ENCODE measurements at regions not wholly inside any gene's neighbourhood (a gene's known extent, or its start where the extent isn't known, plus 50 kb on each side); places are given as distances from the start of the nearest gene placed in this dataset.
A peak's percentile ranks its signal among the peaks of the same experiment; 100 is the strongest.
"Not testable (repeated sequence)": the region's sequence is repeated elsewhere in the genome, so short reads cannot be mapped to it uniquely, and the experiment has no call there.

DNA sequence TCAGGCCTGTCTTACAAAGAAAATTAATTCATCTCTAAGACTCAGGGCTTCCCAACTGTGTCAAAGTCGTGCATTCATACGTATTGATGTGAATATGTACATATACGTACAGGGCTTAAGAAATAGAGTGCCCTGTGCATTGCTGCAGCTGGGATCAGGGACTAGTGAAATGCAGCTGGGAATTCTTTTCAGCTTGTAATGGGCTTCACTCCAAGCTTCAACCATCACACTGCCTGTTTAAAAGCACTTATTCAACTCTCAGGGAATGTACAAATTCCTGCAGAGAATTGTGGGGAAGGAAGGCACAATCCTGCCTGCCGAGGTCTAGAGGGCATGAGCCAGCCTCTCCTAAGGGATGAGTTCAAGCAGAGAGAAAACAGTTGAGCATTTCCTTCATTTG is 59.6 kb upstream of the MAN2A1 start:
- Mint-ChIP-seq H3K36me3 (peaks cover 0 to 8% of the 10 kb centered on the region in 2 donors), H3K4me1 (no peaks in the 10 kb centered on the region), H3K27me3 (peaks cover 23 to 39% (median 35%) of the 10 kb centered on the region in 3 donors), H3K4me3 (no peak overlapping the region), H3K9me3 (peaks cover 0 to 4% (median 0%) of the 10 kb centered on the region in 7 donors), H3K27ac (no peak overlapping the region)
- DNase-seq (no peak), ATAC-seq (ENCODE audit: low read depth in 2 of 2) (no peak)

DNA sequence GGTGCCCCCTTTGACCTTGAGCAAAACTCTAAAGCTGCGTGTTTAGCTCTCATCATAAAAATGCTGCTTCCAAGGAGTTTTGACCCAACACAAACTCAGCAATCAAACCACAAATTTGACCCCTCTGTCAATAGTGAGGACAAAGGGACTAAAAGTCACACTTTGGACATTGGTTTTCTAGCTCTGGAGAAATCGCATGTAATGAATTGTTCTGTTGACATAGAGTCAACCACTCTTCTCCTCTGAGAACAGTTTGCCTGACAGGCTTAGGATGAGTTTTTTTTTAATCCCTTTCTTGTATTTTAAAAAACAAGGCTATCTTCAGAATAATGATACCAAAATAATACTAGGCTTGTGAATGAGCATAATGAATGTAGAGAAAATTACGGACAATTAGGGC is 61.1 kb upstream of the MAN2A1 start:
- Mint-ChIP-seq H3K27ac (no peak overlapping the region), H3K4me3 (no peak overlapping the region), H3K27me3 (peaks cover 19 to 33% (median 24%) of the 10 kb centered on the region in 3 donors), H3K4me1 (no peaks in the 10 kb centered on the region), H3K36me3 (peaks cover 0 to 1% of the 10 kb centered on the region in 2 donors), H3K9me3 (peaks cover 0 to 7% (median 0%) of the 10 kb centered on the region in 7 donors)
- ATAC-seq (ENCODE audit: low read depth in 2 of 2) (no peak), DNase-seq (no peak)

DNA sequence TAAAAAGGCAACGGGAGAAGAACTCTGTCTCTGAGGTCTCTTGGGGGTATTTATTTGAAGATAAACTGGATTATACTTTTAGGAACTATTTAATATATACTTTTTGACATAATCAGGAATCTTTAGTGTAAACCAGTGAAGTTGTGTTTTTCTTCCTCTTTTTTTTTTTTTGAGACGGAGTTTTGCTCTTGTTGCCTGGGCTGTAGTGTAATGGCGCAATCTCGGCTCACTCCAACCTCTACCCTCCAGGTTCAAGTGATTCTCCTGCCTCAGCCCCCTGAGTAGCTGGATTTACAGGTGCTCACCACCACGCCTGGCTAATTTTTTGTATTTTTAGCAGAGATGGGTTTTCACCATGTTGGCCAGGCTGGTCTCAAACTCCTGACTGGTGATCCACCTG is 68.5 kb upstream of the MAN2A1 start:
- not testable (repeated sequence) for H3K9me3 Mint-ChIP-seq; H3K4me1 Mint-ChIP-seq; H3K27me3 Mint-ChIP-seq; H3K27ac Mint-ChIP-seq; H3K36me3 Mint-ChIP-seq; ATAC-seq (ENCODE audit: low read depth in 2 of 2); H3K4me3 Mint-ChIP-seq; DNase-seq

DNA sequence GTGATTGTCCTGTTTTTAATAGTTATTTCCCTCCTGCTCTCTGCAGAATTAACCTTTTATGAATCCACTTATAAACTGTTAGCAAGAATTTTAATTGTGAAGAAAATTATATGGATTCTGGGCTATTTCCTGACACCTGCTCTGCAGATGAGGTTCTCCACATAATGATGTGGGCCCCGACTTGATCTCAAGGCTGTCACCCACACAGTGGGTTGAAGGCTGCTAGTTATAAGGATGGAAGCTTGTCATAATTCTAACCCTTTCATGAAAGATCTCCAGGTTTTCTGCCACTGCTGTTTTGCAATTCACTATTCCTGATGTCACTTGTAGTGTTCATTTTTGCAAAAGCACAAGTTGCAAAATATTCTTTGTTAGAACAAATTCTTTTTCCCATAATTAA is 69.1 kb upstream of the MAN2A1 start:
- H3K27ac Mint-ChIP-seq, result no peak overlapping the region
- peaks cover 0 to 3% (median 0%) of the 10 kb centered on the region in 3 donors for H3K27me3 Mint-ChIP-seq
- no peak overlapping the region for H3K4me3 Mint-ChIP-seq
- peaks cover 0 to 5% (median 0%) of the 10 kb centered on the region in 7 donors for H3K9me3 Mint-ChIP-seq
- no peaks in the 10 kb centered on the region for H3K36me3 Mint-ChIP-seq
- ATAC-seq (ENCODE audit: low read depth in 2 of 2), result no peak
- DNase-seq, result no peak
- H3K4me1 Mint-ChIP-seq, result no peaks in the 10 kb centered on the region

DNA sequence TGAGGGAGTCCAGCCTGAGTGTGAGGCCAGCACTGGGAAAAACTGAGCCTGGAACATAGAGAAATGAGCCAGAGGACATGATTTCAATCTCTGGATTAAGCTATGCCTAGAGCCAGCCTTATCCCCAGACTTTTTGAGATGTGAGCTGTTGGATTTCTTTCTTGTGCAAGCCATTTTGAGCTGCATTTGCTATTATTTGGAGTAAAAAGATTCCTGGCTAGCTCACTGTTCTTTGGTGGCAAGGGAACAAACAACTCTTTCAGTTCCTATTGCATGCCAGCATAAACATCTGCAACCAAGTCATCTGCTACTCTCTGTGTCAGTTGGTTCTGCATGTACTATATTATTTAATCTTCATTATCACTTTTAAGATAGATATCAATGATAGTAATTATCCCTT is 70.1 kb upstream of the MAN2A1 start:
- H3K4me1 Mint-ChIP-seq, result no peaks in the 10 kb centered on the region

DNA sequence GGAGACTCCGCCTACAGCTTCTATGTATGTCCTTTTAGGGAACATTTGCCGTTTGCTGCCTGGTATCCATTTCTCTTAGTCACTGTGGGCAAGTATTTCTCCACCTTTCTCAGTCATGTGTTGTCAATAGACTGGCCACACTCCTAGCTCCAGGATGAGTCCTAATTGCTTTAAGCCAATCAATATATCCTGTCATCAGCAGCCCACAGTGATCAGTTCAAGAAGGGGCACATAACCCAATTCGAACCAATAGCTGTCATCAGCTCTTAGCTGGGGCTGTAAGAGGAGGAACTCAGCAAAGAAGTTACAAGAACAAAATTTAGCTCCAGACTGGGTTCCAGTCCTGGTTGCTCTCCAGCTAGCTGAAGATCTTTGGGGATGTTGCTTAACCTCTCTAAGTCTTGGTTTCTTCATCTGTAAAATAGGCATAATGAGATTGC is 70.7 kb upstream of the MAN2A1 start:
- H3K9me3 Mint-ChIP-seq, result peaks cover 0 to 3% (median 0%) of the 10 kb centered on the region in 7 donors
- H3K36me3 Mint-ChIP-seq, result no peaks in the 10 kb centered on the region
- ATAC-seq (ENCODE audit: low read depth in 2 of 2), result no peak
- H3K27ac Mint-ChIP-seq, result no peak overlapping the region
- no peak overlapping the region for H3K4me3 Mint-ChIP-seq
- no peaks in the 10 kb centered on the region for H3K27me3 Mint-ChIP-seq
- DNase-seq, result no peak
- no peaks in the 10 kb centered on the region for H3K4me1 Mint-ChIP-seq

More for the DNA sequence above, 70.1 kb upstream of the MAN2A1 start:
- ATAC-seq (ENCODE audit: low read depth in 2 of 2) (no peak), DNase-seq (no peak)
- Mint-ChIP-seq H3K4me3 (no peak overlapping the region), H3K36me3 (no peaks in the 10 kb centered on the region), H3K27ac (no peak overlapping the region), H3K27me3 (no peaks in the 10 kb centered on the region), H3K9me3 (peaks cover 0 to 4% (median 0%) of the 10 kb centered on the region in 7 donors)

DNA sequence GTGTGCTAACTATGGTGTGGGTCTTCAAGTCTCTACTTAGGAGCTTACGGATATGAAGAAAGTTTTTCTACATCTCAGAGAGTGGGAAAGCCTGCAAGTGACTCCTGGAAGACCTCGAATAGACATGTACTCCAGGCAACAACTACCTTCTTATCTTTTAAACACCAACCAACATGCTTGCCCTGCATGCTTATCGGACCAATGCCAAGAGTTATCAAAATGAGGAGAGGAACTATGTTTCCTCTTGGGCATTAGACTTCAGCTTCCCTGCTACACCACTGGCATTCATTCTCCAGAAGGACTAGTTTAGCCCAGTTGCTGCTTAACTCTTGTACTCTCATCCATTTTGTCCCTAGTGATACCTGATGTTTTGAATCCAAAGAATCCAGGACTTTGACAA is 74.7 kb upstream of the MAN2A1 start:
- DNase-seq (no peak), ATAC-seq (ENCODE audit: low read depth in 2 of 2) (no peak)
- no peaks in the 10 kb centered on the region for H3K9me3 Mint-ChIP-seq
- no peak overlapping the region for H3K4me3 Mint-ChIP-seq
- no peak overlapping the region for H3K27ac Mint-ChIP-seq
- no peaks in the 10 kb centered on the region for H3K4me1 Mint-ChIP-seq
- H3K36me3 Mint-ChIP-seq, result no peaks in the 10 kb centered on the region
- no peaks in the 10 kb centered on the region for H3K27me3 Mint-ChIP-seq

DNA sequence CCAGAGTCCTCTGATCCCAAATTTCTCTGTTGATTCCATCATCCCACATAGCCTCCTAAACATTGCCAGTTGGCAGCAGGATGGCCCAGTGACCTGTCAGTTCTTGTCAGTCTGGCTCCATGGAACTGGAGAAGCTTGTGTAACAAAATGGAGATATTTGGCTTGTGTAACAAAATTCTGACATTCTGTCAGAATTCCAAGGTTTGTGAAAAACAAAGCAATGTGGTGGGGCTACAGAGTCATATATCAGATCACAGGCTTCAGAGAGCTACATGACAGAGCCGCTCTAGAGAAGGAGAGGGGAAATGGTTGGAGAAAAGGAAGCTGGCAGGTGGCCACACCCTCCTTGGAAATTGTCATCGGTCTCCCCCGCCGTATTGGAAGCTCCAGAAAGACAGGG is 75.4 kb upstream of the MAN2A1 start:
- no peak for ATAC-seq (ENCODE audit: low read depth in 2 of 2)
- H3K36me3 Mint-ChIP-seq, result no peaks in the 10 kb centered on the region
- DNase-seq, result no peak

DNA sequence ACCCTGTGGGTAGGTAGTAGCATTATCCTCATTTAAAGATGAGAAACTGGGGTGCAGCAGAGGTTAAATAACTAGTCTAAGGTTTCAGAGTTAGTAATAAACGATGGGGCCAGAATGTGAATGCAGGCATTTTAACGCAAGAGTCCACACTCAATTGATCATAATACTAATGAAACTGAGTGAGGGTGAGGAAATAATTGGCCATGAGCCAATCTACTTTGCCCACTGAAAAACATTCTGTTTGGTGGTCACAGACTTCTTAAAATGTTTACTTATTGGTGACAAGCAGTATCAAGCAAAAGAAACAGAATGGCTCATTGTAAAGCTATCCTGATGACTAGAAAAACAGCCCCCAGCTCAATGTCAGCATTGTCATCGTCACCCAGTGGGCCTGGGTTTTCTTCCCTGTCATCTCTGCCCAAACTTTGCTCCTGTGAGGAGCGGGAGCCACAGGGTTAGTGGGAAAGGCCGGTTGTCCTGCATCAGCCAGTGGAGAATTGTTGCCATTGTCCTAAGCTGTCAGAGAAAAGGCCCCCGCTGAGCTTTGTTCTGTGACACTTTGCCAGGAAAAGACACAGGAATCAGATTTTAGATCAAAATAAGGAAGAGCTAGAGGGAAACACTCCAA is 77.3 kb upstream of the MAN2A1 start:
- Mint-ChIP-seq H3K36me3 (no peaks in the 10 kb centered on the region), H3K4me1 (no peaks in the 10 kb centered on the region), H3K27ac (no peak overlapping the region), H3K27me3 (no peaks in the 10 kb centered on the region), H3K4me3 (no peak overlapping the region), H3K9me3 (peaks cover 0 to 2% (median 0%) of the 10 kb centered on the region in 7 donors)
- ATAC-seq (ENCODE audit: low read depth in 2 of 2) (no peak), DNase-seq (no peak)

More for the DNA sequence above, 75.4 kb upstream of the MAN2A1 start:
- Mint-ChIP-seq H3K4me1 (no peaks in the 10 kb centered on the region), H3K4me3 (no peak overlapping the region), H3K27ac (no peak overlapping the region), H3K9me3 (no peaks in the 10 kb centered on the region), H3K27me3 (no peaks in the 10 kb centered on the region)

DNA sequence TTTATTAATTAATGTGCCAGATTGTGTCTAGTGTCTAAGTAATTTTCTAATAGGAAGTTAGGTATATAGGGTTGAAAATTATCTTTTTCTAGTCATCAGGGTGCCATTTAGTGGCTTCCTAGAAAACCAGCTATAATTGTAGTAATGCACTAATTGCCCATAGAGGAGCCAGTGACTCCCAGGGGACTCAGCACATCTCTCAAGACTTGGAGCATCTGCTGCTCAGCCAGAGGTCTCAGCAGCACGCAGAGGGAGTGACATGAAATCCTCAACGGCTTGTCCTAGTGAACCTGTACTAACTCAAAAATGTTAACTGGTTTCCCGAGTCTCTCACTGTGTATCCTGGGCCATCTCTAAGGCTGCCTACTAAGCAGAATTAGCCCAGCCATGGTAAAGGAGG is 78.2 kb upstream of the MAN2A1 start:
- peaks cover 0 to 2% (median 0%) of the 10 kb centered on the region in 7 donors for H3K9me3 Mint-ChIP-seq
- no peaks in the 10 kb centered on the region for H3K4me1 Mint-ChIP-seq
- no peak overlapping the region for H3K4me3 Mint-ChIP-seq
- no peak overlapping the region for H3K27ac Mint-ChIP-seq
- no peaks in the 10 kb centered on the region for H3K27me3 Mint-ChIP-seq
- ATAC-seq (ENCODE audit: low read depth in 2 of 2) (no peak), DNase-seq (no peak)
- H3K36me3 Mint-ChIP-seq, result no peaks in the 10 kb centered on the region

DNA sequence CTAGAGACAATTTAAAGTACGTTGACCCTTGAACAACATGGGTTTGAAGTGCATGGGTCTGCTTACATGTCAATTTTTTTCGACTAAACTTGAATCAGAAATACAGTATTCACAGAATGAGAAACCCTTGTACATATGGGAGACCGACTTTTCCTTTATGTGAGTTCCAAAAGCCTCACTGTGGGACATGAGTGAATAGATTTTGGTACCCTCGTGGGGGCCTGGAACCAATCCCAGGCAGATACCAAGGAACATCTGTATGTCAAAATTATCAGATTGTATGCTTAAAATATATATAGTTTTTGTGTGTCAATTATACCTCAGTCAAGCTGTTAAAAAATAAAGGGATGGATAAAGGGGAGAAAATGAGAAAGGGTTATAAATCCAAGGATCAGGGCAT is 78.7 kb upstream of the MAN2A1 start:
- DNase-seq (no peak), ATAC-seq (ENCODE audit: low read depth in 2 of 2) (no peak)
- H3K4me1 Mint-ChIP-seq, result no peaks in the 10 kb centered on the region
- H3K27ac Mint-ChIP-seq, result no peak overlapping the region
- no peak overlapping the region for H3K4me3 Mint-ChIP-seq
- peaks cover 0 to 2% (median 0%) of the 10 kb centered on the region in 7 donors for H3K9me3 Mint-ChIP-seq
- no peaks in the 10 kb centered on the region for H3K36me3 Mint-ChIP-seq
- H3K27me3 Mint-ChIP-seq, result peaks cover 0 to 1% (median 0%) of the 10 kb centered on the region in 3 donors

DNA sequence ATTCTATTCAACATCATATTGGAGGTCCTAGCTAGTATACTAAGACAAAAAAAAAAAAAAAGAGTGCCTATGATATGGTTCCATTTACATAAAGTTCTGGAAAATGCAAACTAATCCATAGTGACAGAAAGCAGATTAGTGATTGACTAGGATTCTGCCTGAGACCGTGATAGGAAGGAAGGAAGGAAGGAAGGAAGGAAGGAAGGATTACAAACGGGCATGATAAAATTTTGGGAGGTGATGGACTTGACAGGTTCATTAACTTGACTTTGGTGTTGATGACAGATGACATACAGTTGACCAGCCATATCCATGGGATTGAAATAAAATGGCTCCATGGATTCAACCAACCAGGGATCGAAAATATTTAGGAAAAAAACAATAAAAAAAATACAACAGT is 79.1 kb upstream of the MAN2A1 start:
- H3K27ac Mint-ChIP-seq, result peak overlapping the region in 1 of 6 donors; percentile 11
- ATAC-seq (ENCODE audit: low read depth in 2 of 2) (no peak), DNase-seq (no peak)
- no peak overlapping the region for H3K4me3 Mint-ChIP-seq
- no peaks in the 10 kb centered on the region for H3K4me1 Mint-ChIP-seq
- H3K27me3 Mint-ChIP-seq, result peaks cover 0 to 6% (median 0%) of the 10 kb centered on the region in 3 donors
- H3K36me3 Mint-ChIP-seq, result no peaks in the 10 kb centered on the region
- H3K9me3 Mint-ChIP-seq, result peaks cover 0 to 2% (median 0%) of the 10 kb centered on the region in 7 donors

DNA sequence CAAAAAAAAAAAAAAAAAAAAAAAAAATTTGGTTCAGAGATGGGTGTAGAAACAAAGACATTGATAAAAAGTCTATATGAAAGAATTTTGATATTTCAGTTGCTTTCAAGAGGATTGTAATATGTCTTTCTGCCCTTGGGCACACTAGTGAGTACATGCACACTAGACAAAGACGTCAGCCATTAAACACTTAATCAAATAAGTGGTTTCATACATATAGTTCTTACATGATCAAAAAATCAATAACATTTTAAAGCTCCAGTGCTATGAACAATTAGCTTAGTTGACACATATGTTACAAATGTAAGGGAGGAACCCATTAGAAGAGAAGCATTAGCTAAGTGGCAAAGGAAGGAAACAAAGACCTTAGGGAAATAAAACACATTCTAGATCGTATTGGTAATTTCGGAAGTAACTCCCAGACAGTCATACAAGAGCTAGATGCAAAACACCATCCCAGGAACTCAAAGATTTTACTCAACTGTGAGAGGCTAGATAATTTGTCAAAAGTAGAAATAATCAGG is 84.5 kb upstream of the MAN2A1 start:
- Mint-ChIP-seq H3K27me3 (peaks cover 0 to 12% (median 5%) of the 10 kb centered on the region in 3 donors), H3K4me1 (no peaks in the 10 kb centered on the region), H3K9me3 (peaks cover 0 to 4% (median 1%) of the 10 kb centered on the region in 7 donors), H3K4me3 (no peak overlapping the region), H3K27ac (no peak overlapping the region), H3K36me3 (no peaks in the 10 kb centered on the region)
- DNase-seq, result no peak
- no peak for ATAC-seq (ENCODE audit: low read depth in 2 of 2)

DNA sequence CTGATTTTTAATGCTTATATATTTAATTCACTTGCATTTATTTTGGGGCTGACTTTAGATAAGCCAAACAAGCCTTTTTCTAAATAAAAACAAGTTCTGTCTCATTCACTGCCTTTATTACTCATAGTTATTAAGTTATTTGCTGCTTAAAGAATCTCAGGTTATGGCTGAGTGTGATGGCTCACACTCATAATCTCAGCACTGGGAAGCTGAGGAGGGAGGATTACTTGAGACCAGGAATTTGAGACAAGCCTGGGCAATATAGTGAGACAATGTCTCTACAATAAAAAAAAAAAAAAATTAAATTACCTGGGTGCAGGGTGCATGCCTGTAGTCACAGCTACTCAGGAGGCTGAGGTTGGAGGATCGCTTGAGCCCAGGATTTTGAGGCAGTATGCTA is 85.0 kb upstream of the MAN2A1 start:
- DNase-seq (no peak), ATAC-seq (ENCODE audit: low read depth in 2 of 2) (no peak)
- no peaks in the 10 kb centered on the region for H3K4me1 Mint-ChIP-seq
- H3K27ac Mint-ChIP-seq, result no peak overlapping the region
- H3K27me3 Mint-ChIP-seq, result peaks cover 0 to 12% (median 5%) of the 10 kb centered on the region in 3 donors
- peaks cover 0 to 4% (median 1%) of the 10 kb centered on the region in 7 donors for H3K9me3 Mint-ChIP-seq
- H3K36me3 Mint-ChIP-seq, result no peaks in the 10 kb centered on the region
- H3K4me3 Mint-ChIP-seq, result no peak overlapping the region
